Endothelial cell (in vitro differentiated cells): ENCODE measurements at regions not wholly inside any gene's neighbourhood (a gene's known extent, or its start where the extent isn't known, plus 50 kb on each side); places are given as distances from the start of the nearest gene placed in this dataset.

ENCODE experiments used
- DNase-seq: peaks from one replicate; pipeline ENCODE4 v3.0.0; 2021; ENCODE audit warnings: low spot score
- H3K27ac Mint-ChIP-seq: one replicate; pipeline ENCODE4 v1.8.0; 2021; ENCODE audit warnings: mixed read lengths, inconsistent platforms; ENCODE audit not compliant: unreplicated experiment
- H3K27me3 Mint-ChIP-seq: one replicate; pipeline ENCODE4 v1.8.0; 2021; ENCODE audit warnings: mild to moderate bottlenecking, moderate library complexity, mixed read lengths, inconsistent platforms; ENCODE audit not compliant: unreplicated experiment
- H3K36me3 Mint-ChIP-seq: one replicate; pipeline ENCODE4 v1.8.0; 2021; ENCODE audit warnings: mild to moderate bottlenecking, low read depth, mixed read lengths, inconsistent platforms; ENCODE audit not compliant: unreplicated experiment
- H3K4me1 Mint-ChIP-seq: one replicate; pipeline ENCODE4 v1.8.0; 2021; ENCODE audit warnings: mild to moderate bottlenecking, mixed read lengths, inconsistent platforms; ENCODE audit not compliant: unreplicated experiment
- H3K4me3 Mint-ChIP-seq: one replicate; pipeline ENCODE4 v1.8.0; 2021; ENCODE audit warnings: mild to moderate bottlenecking, mixed read lengths, inconsistent platforms; ENCODE audit not compliant: unreplicated experiment
- H3K9me3 Mint-ChIP-seq: one replicate; pipeline ENCODE4 v1.8.0; 2021; ENCODE audit warnings: mixed read lengths, inconsistent platforms; ENCODE audit not compliant: unreplicated experiment
- TF ChIP-seq, protein P1 (sequence below): fragments of 200-600 bp; sonication (generic); IDR thresholded peaks from one replicate; pipeline ENCODE4 v1.5.0; 2021; ENCODE audit warnings: antibody characterized with exemption; ENCODE audit not compliant: unreplicated experiment

DNA sequence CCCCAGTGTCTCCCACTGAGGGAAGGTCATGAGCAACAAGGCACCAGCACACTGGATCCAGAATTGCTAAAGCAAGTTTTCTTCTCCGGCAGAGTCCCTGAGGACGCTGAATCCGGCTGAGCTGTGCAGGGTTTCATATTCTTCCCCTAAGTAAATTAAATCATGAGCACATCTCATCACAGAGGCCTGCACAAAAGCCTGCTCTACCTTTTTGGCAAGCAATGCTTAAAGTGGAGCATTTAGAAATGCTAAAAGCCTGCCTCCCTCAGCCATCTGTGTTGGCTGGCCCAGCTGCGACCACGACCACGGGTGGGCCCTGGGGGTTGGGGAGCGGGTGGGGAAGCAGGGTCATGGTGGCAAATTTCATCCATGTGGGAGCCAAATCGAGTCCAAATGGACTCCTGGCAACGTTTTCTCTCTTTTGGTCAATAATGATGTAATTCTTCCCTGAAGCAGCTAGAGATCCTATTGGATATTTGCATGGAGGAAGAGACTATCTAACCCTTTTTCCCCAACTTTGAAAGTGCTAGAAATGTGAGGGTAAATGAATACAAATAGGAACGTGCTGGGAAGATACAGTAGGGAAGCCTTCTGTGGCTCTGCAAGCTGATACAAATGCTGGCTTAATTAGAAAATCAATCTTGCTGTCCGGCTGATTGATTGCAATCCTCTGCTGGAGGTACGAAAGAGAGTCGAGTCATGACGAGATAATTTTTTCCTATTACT lies 532.8 kb upstream of the TBL1XR1 start:
- no peak for DNase-seq
- no peaks in the 10 kb centered on the region for H3K36me3 Mint-ChIP-seq
- no peaks in the 10 kb centered on the region for H3K27me3 Mint-ChIP-seq
- no peaks in the 10 kb centered on the region for H3K9me3 Mint-ChIP-seq
- no peak overlapping the region for H3K4me3 Mint-ChIP-seq
- TF ChIP-seq, protein P1, sequence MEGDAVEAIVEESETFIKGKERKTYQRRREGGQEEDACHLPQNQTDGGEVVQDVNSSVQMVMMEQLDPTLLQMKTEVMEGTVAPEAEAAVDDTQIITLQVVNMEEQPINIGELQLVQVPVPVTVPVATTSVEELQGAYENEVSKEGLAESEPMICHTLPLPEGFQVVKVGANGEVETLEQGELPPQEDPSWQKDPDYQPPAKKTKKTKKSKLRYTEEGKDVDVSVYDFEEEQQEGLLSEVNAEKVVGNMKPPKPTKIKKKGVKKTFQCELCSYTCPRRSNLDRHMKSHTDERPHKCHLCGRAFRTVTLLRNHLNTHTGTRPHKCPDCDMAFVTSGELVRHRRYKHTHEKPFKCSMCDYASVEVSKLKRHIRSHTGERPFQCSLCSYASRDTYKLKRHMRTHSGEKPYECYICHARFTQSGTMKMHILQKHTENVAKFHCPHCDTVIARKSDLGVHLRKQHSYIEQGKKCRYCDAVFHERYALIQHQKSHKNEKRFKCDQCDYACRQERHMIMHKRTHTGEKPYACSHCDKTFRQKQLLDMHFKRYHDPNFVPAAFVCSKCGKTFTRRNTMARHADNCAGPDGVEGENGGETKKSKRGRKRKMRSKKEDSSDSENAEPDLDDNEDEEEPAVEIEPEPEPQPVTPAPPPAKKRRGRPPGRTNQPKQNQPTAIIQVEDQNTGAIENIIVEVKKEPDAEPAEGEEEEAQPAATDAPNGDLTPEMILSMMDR: no peak
- no peak overlapping the region for H3K27ac Mint-ChIP-seq
- peaks cover 3% of the 10 kb centered on the region for H3K4me1 Mint-ChIP-seq

DNA sequence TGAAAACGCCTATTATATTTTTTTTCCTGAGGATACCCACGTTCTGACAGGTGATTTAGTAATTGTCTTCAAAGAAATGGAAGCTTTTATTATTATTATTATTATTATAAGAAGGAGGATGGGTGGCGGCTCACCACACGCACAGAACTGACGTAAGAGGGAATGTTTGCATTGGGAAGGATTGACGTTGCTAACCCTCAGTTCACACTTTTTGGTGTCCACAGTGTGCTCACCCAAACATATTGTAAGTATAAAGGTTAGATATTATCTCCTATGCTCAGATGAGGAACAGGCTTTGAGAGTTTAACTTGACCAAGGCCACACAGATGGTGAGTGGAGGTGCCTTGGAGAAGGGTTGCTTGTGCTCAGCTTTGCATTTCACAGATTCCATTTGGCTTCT lies 533.5 kb upstream of the TBL1XR1 start:
- no peak for DNase-seq
- no peaks in the 10 kb centered on the region for H3K27me3 Mint-ChIP-seq
- TF ChIP-seq, protein P1: no peak
- no peak overlapping the region for H3K27ac Mint-ChIP-seq
- no peak overlapping the region for H3K4me3 Mint-ChIP-seq
- no peaks in the 10 kb centered on the region for H3K9me3 Mint-ChIP-seq
- H3K4me1 Mint-ChIP-seq: no peaks in the 10 kb centered on the region
- H3K36me3 Mint-ChIP-seq: no peaks in the 10 kb centered on the region

DNA sequence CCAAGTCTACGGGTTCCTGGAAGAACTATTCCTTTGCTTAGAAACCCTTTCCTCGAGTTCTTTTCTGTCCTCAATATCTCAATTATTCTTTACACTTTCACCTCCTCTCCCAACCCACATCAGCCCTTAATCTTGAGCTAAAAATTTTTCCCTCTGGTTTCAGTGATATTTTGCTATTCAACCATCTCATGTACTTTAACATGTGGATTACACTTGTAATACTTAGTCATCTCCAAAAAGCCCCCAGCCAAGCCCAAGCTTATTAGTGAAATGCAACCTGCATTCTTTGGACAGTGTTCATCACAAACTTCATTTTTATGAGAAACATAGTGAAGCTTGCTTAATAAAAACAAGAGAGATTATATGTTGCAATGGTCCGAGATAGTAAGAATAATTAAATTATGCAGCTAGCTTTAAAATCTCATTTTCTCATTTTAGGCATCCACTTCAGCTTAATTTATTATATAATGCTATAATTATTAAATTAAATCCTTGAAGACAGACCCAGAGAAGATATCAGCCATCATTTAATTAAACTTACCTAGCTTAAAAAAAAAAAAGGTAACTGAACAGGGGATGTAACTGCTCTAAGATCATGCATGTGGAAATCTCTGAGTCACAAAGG lies 534.5 kb upstream of the TBL1XR1 start:
- no peak overlapping the region for H3K27ac Mint-ChIP-seq
- H3K9me3 Mint-ChIP-seq: no peaks in the 10 kb centered on the region

DNA sequence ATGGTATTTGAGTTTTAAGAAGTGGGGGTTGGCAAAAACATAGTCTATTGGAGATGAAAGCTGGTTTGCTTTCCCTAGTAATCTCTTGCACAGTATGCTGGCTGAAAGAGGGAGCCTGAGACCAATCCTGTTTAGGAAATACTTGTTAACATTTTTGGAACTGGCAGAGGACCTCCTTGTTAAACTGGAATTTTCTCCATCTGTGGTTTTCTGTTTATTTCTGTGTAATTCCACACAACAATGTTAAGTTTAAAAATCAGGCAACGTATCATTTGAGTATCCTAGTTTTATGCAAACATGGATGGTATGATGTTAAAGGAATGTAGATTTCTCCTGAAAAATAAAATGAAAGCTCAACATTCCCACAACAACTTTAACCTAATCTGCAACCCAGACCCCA lies 536.0 kb upstream of the TBL1XR1 start:
- Mint-ChIP-seq H3K9me3 (no peaks in the 10 kb centered on the region), H3K4me3 (no peak overlapping the region), H3K27me3 (no peaks in the 10 kb centered on the region), H3K27ac (no peak overlapping the region), H3K4me1 (no peaks in the 10 kb centered on the region), H3K36me3 (no peaks in the 10 kb centered on the region)
- TF ChIP-seq, protein P1: no peak
- no peak for DNase-seq

More for the DNA sequence above, 534.5 kb upstream of the TBL1XR1 start:
- H3K27me3 Mint-ChIP-seq: no peaks in the 10 kb centered on the region
- DNase-seq: no peak
- H3K4me3 Mint-ChIP-seq: no peak overlapping the region
- TF ChIP-seq, protein P1: no peak
- H3K36me3 Mint-ChIP-seq: no peaks in the 10 kb centered on the region
- H3K4me1 Mint-ChIP-seq: no peaks in the 10 kb centered on the region

DNA sequence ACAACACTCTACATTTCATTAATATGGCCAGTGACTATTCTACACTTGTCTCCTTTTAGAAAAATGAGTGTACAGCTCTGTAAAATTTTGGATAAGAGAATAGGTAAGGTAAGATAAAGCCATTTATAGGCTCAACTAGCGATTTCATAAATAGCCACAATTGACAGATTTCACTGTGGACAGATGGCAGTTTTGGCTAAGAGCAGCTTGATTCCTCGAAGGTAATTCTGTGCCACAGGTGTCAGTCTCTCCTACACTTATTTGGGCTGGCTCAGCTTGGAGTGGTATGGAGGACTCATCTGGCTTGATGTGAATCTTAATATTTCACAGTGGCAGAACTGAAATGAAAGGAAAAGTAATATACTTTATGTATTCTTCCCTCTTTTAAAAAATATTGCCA lies 536.7 kb upstream of the TBL1XR1 start:
- DNase-seq: no peak
- H3K4me3 Mint-ChIP-seq: no peak overlapping the region
- H3K4me1 Mint-ChIP-seq: no peaks in the 10 kb centered on the region
- no peaks in the 10 kb centered on the region for H3K9me3 Mint-ChIP-seq
- TF ChIP-seq, protein P1: no peak
- no peak overlapping the region for H3K27ac Mint-ChIP-seq
- H3K36me3 Mint-ChIP-seq: no peaks in the 10 kb centered on the region
- H3K27me3 Mint-ChIP-seq: no peaks in the 10 kb centered on the region
